ENCODE measurements at regions not wholly inside any gene's neighbourhood (a gene's known extent, or its start where the extent isn't known, plus 50 kb on each side); places are given as distances from the start of the nearest gene placed in this dataset.

GRCh38 chr6:119517428-119517827 lies 167.9 kb upstream of the MAN1A1 start:
- Histone ChIP-seq H3K27me3 (ENCODE audit: control insufficient read depth, extremely low read depth, insufficient read depth, low read length) (no peaks in the 10 kb centered on the region), H3K27ac (ENCODE audit: control insufficient read depth, insufficient read depth, low read length) (no peak overlapping the region), H3K4me1 (ENCODE audit: control insufficient read depth, extremely low read depth, insufficient read depth, low read length) (no peaks in the 10 kb centered on the region), H2AFZ (ENCODE audit: control insufficient read depth, low read length) (no peak overlapping the region), H4K20me1 (ENCODE audit: control insufficient read depth, extremely low read depth, insufficient read depth, low read length) (no peaks in the 10 kb centered on the region), H3K79me2 (ENCODE audit: control insufficient read depth, insufficient read depth, low read length) (no peaks in the 10 kb centered on the region), H3K36me3 (ENCODE audit: control insufficient read depth in 2 of 2, extremely low read depth in 1 of 2, insufficient read depth in 2 of 2, low read length in 2 of 2) (no peaks in the 10 kb centered on the region), H3K9ac (ENCODE audit: control insufficient read depth, extremely low read depth, insufficient read depth, low read length) (no peak overlapping the region), H3K9me3 (ENCODE audit: control insufficient read depth, low read depth, low read length) (no peaks in the 10 kb centered on the region), H3K9me1 (ENCODE audit: control insufficient read depth, extremely low read depth, insufficient read depth, low read length) (no peaks in the 10 kb centered on the region), H3K4me3 (ENCODE audit: control insufficient read depth in 2 of 3, extremely low read depth in 1 of 3, insufficient read depth in 2 of 3, low read depth in 1 of 3, low read length in 3 of 3) (no peak overlapping the region), H3K4me2 (ENCODE audit: control insufficient read depth, extremely low read depth, insufficient read depth, low read depth, low read length) (no peak overlapping the region)
- TF ChIP-seq CTCF (optimal IDR thresholded peaks at IDR 0.05 in 1 of 3, IDR thresholded peaks at IDR 0.05 in 1 of 3, conservative IDR thresholded peaks at IDR 0.05 in 1 of 3; ENCODE audit: extremely low read depth in 1 of 3, insufficient read depth in 2 of 3, low read length in 3 of 3) (no peak), EZH2 (IDR thresholded peaks at IDR 0.05; ENCODE audit: low read length) (no peak)
- FAIRE-seq = no peak
- no peak for DNase-seq (ENCODE audit: low read depth, low spot score)
- dilution Hi-C loops (cut with MboI; ENCODE audit: extremely low pct_ligation_motif_present, low sequenced_read_pairs) = no loop called here

GRCh38 chr6:119514345-119514744 lies 164.8 kb upstream of the MAN1A1 start:
- no peaks in the 10 kb centered on the region for H3K9me1 ChIP-seq (ENCODE audit: control insufficient read depth, extremely low read depth, insufficient read depth, low read length)
- no peaks in the 10 kb centered on the region for H3K79me2 ChIP-seq (ENCODE audit: control insufficient read depth, insufficient read depth, low read length)
- no peaks in the 10 kb centered on the region for H3K36me3 ChIP-seq (ENCODE audit: control insufficient read depth in 2 of 2, extremely low read depth in 1 of 2, insufficient read depth in 2 of 2, low read length in 2 of 2)
- H4K20me1 ChIP-seq (ENCODE audit: control insufficient read depth, extremely low read depth, insufficient read depth, low read length) = no peaks in the 10 kb centered on the region
- H3K4me2 ChIP-seq (ENCODE audit: control insufficient read depth, extremely low read depth, insufficient read depth, low read depth, low read length) = no peak overlapping the region
- H2AFZ ChIP-seq (ENCODE audit: control insufficient read depth, low read length) = no peak overlapping the region
- no peak overlapping the region for H3K4me3 ChIP-seq (ENCODE audit: control insufficient read depth in 2 of 3, extremely low read depth in 1 of 3, insufficient read depth in 2 of 3, low read depth in 1 of 3, low read length in 3 of 3)
- no peak for TF ChIP-seq CTCF (optimal IDR thresholded peaks at IDR 0.05 in 1 of 3, IDR thresholded peaks at IDR 0.05 in 1 of 3, conservative IDR thresholded peaks at IDR 0.05 in 1 of 3; ENCODE audit: extremely low read depth in 1 of 3, insufficient read depth in 2 of 3, low read length in 3 of 3)
- no peak for TF ChIP-seq EZH2 (IDR thresholded peaks at IDR 0.05; ENCODE audit: low read length)
- DNase-seq (ENCODE audit: low read depth, low spot score) = no peak
- no peaks in the 10 kb centered on the region for H3K9me3 ChIP-seq (ENCODE audit: control insufficient read depth, low read depth, low read length)
- H3K27ac ChIP-seq (ENCODE audit: control insufficient read depth, insufficient read depth, low read length) = no peak overlapping the region
- dilution Hi-C loops (cut with MboI; ENCODE audit: extremely low pct_ligation_motif_present, low sequenced_read_pairs) = no loop called here
- no peak overlapping the region for H3K9ac ChIP-seq (ENCODE audit: control insufficient read depth, extremely low read depth, insufficient read depth, low read length)
- H3K27me3 ChIP-seq (ENCODE audit: control insufficient read depth, extremely low read depth, insufficient read depth, low read length) = no peaks in the 10 kb centered on the region
- no peaks in the 10 kb centered on the region for H3K4me1 ChIP-seq (ENCODE audit: control insufficient read depth, extremely low read depth, insufficient read depth, low read length)
- FAIRE-seq = no peak

All from keratinocyte (primary cell).